Common myeloid progenitor, CD34-positive (primary cell): ENCODE measurements at regions not wholly inside any gene's neighbourhood (a gene's known extent, or its start where the extent isn't known, plus 50 kb on each side); places are given as distances from the start of the nearest gene placed in this dataset.

Source experiments
- CTCF ChIA-PET: fragments of 350-600 bp; sonication (Branson Sonifier 250); formaldehyde crosslinking; loops from one replicate; lab custom pipeline; 2021; ENCODE audit warnings: antibody characterized with exemption; lab: Charles Lee
- POLR2A ChIA-PET: fragments of 350-600 bp; sonication (Branson Sonifier 250); formaldehyde crosslinking; loops from one replicate; lab custom pipeline; 2021; ENCODE audit warnings: antibody characterized with exemption; lab: Charles Lee
- DNase-seq, 3 donors: peaks; one replicate each; pipeline versions ENCODE4 v3.0.0 to v3.0.0-alpha.2; 2013
- H3K27ac ChIP-seq, 2 experiments: 1 replicate in 1 of 2; 2 replicates in 1 of 2; pipeline ENCODE4 v1.7.0; 2013; ENCODE audit warnings: inconsistent platforms in 2 of 2, low read length in 2 of 2, mild to moderate bottlenecking in 2 of 2, low read depth in 1 of 2, moderate library complexity in 1 of 2; ENCODE audit not compliant: severe bottlenecking in 2 of 2, insufficient read depth in 1 of 2, poor library complexity in 1 of 2
- H3K27me3 ChIP-seq, 5 experiments: replicated peaks in 2 of 5; 1 replicate in 3 of 5; 2 replicates in 2 of 5; pipeline versions ENCODE4 v1.6.1 to v1.7.0; 2013; ENCODE audit warnings: low read length in 4 of 5, mild to moderate bottlenecking in 2 of 5, moderate library complexity in 2 of 5, inconsistent platforms in 1 of 5; ENCODE audit not compliant: insufficient read depth in 5 of 5, control insufficient read depth in 4 of 5
- H3K36me3 ChIP-seq, 4 experiments: 1 replicate in 2 of 4; 2 replicates in 2 of 4; pipeline versions ENCODE4 v1.6.1 to v1.7.0; 2013; ENCODE audit warnings: low read length in 3 of 4, control low read depth in 1 of 4, mild to moderate bottlenecking in 1 of 4; ENCODE audit not compliant: control insufficient read depth in 4 of 4, insufficient read depth in 4 of 4
- H3K4me1 ChIP-seq, 4 experiments: 1 replicate in 3 of 4; 2 replicates in 1 of 4; pipeline versions ENCODE4 v1.6.1 to v1.7.1; 2013; ENCODE audit warnings: low read length in 3 of 4, mild to moderate bottlenecking in 3 of 4, control low read depth in 1 of 4, inconsistent platforms in 1 of 4, moderate library complexity in 1 of 4; ENCODE audit not compliant: control insufficient read depth in 4 of 4, insufficient read depth in 4 of 4; ENCODE audit errors: control extremely low read depth in 1 of 4
- H3K4me3 ChIP-seq, 7 experiments: 1 replicate in 4 of 7; 2 replicates in 3 of 7; pipeline versions ENCODE4 v1.5.1 to v1.7.0; 2013; ENCODE audit warnings: mild to moderate bottlenecking in 7 of 7, low read length in 6 of 7, moderate library complexity in 6 of 7, inconsistent platforms in 2 of 7, low read depth in 2 of 7, control low read depth in 1 of 7; ENCODE audit not compliant: insufficient read depth in 4 of 7, control insufficient read depth in 1 of 7; ENCODE audit errors: extremely low read depth in 1 of 7
- H3K9me3 ChIP-seq, 5 experiments: 1 replicate in 4 of 5; 2 replicates in 1 of 5; pipeline versions ENCODE4 v1.6.1 to v1.7.1; 2013; ENCODE audit warnings: low read length in 4 of 5, mild to moderate bottlenecking in 2 of 5, inconsistent platforms in 1 of 5, low read depth in 1 of 5, moderate library complexity in 1 of 5; ENCODE audit not compliant: control insufficient read depth in 4 of 5, insufficient read depth in 2 of 5; ENCODE audit errors: control extremely low read depth in 1 of 5
- WGBS: methylation state at CpG from one replicate; pipeline ENCODE4 v1.1.5; 2013; ENCODE audit not compliant: insufficient coverage; 5-methylcytosine and 5-hydroxymethylcytosine counted together

- 83% methylated on average over 1 of the region's 3 CpGs for WGBS
- ChIA-PET POLR2A (no interaction called here), CTCF (interaction anchor here (1.1 to 2.0 kb wide), 4 partner anchors 13 to 411 kb away, joined by 3 to 8 read pairs (median 6); no protein-coding TSS in a partner anchor)
- DNase-seq = no peak
- no peaks in the 10 kb centered on the region for H3K9me3 ChIP-seq
- no peaks in the 10 kb centered on the region for H3K36me3 ChIP-seq
- no peak overlapping the region for H3K27ac ChIP-seq
- no peak overlapping the region for H3K4me3 ChIP-seq
- H3K4me1 ChIP-seq = no peaks in the 10 kb centered on the region
- H3K27me3 ChIP-seq = peaks cover 0 to 5% (median 2%) of the 10 kb centered on the region in 5 experiments
These were observed 168.2 kb upstream of the RAI14 start for GRCh38 chr5:34487956-34488355.

- no peaks in the 10 kb centered on the region for H3K36me3 ChIP-seq
- 76% methylated on average over 3 of the region's 4 CpGs for WGBS
- peaks cover 0 to under 1% (median 0%) of the 10 kb centered on the region in 4 experiments for H3K4me1 ChIP-seq
- no peak overlapping the region for H3K27ac ChIP-seq
- ChIA-PET CTCF (interaction anchor here (0.8 to 2.0 kb wide), 4 partner anchors 14 to 409 kb away, joined by 3 to 8 read pairs (median 4); no protein-coding TSS in a partner anchor), POLR2A (no interaction called here)
- H3K4me3 ChIP-seq = no peak overlapping the region
- H3K9me3 ChIP-seq = no peaks in the 10 kb centered on the region
- DNase-seq = no peak
- H3K27me3 ChIP-seq = peaks cover 0 to 3% (median 2%) of the 10 kb centered on the region in 5 experiments
These were observed 167.1 kb upstream of the RAI14 start for GRCh38 chr5:34488984-34489383.

- Histone ChIP-seq H3K36me3 (no peaks in the 10 kb centered on the region), H3K4me3 (no peak overlapping the region), H3K9me3 (no peaks in the 10 kb centered on the region), H3K27me3 (peaks cover 0 to 2% (median 0%) of the 10 kb centered on the region in 5 experiments), H3K4me1 (peaks cover 0 to 6% (median 0%) of the 10 kb centered on the region in 4 experiments), H3K27ac (no peak overlapping the region)
- 92% methylated on average over 2 of the region's 14 CpGs for WGBS
- CTCF ChIA-PET = interaction anchor here (1.1 to 1.6 kb wide), 3 partner anchors 11 to 408 kb away, joined by 3 to 4 read pairs (median 3); no protein-coding TSS in a partner anchor
- no peak for DNase-seq
- POLR2A ChIA-PET = no interaction called here
These were observed 165.4 kb upstream of the RAI14 start for GRCh38 chr5:34490506-34491250.

GRCh38 chr5:34491251-34491620 is 164.9 kb upstream of the RAI14 start:
- H3K4me1 ChIP-seq = peaks cover 0 to 6% (median 0%) of the 10 kb centered on the region in 4 experiments
- H3K36me3 ChIP-seq = no peaks in the 10 kb centered on the region
- 97% methylated on average over 6 of the region's 6 CpGs for WGBS
- POLR2A ChIA-PET = no interaction called here
- CTCF ChIA-PET = interaction anchor here (1.1 to 1.6 kb wide), 3 partner anchors 12 to 408 kb away, joined by 3 to 4 read pairs (median 3); no protein-coding TSS in a partner anchor
- peaks cover 0 to 2% (median 0%) of the 10 kb centered on the region in 5 experiments for H3K27me3 ChIP-seq
- no peak for DNase-seq
- H3K4me3 ChIP-seq = no peak overlapping the region
- no peaks in the 10 kb centered on the region for H3K9me3 ChIP-seq
- no peak overlapping the region for H3K27ac ChIP-seq

GRCh38 chr5:34494111-34494755 is 161.9 kb upstream of the RAI14 start:
- H3K36me3 ChIP-seq = no peaks in the 10 kb centered on the region
- no peaks in the 10 kb centered on the region for H3K9me3 ChIP-seq
- 56% methylated on average over 2 of the region's 3 CpGs for WGBS
- ChIA-PET POLR2A (no interaction called here), CTCF (interaction anchor here (1.0 to 1.6 kb wide), 5 partner anchors 8 to 404 kb away, joined by 3 to 10 read pairs (median 4); no protein-coding TSS in a partner anchor)
- no peaks in the 10 kb centered on the region for H3K27me3 ChIP-seq
- no peak overlapping the region for H3K27ac ChIP-seq
- H3K4me3 ChIP-seq = no peak overlapping the region
- DNase-seq = peak in 2 of 3 donors; percentile 17 to 36
- H3K4me1 ChIP-seq = peaks cover 0 to 13% (median 3%) of the 10 kb centered on the region in 4 experiments

- WGBS = 90% methylated on average over 3 of the region's 4 CpGs
- Histone ChIP-seq H3K4me3 (no peak overlapping the region), H3K36me3 (no peaks in the 10 kb centered on the region), H3K4me1 (peaks cover 0 to 17% (median 4%) of the 10 kb centered on the region in 4 experiments), H3K27me3 (no peaks in the 10 kb centered on the region), H3K27ac (no peak overlapping the region), H3K9me3 (no peaks in the 10 kb centered on the region)
- ChIA-PET POLR2A (no interaction called here), CTCF (interaction anchor here (1.0 to 1.6 kb wide), 4 partner anchors 9 to 403 kb away, joined by 3 to 10 read pairs (median 4); no protein-coding TSS in a partner anchor)
- DNase-seq = no peak
These were observed 160.9 kb upstream of the RAI14 start for GRCh38 chr5:34495178-34495577.
